ENCODE measurements at regions not wholly inside any gene's neighbourhood (a gene's known extent, or its start where the extent isn't known, plus 50 kb on each side); places are given as distances from the start of the nearest gene placed in this dataset.

GRCh38 chr11:26048271-26048670, 283.7 kb upstream of the ANO3 start:
- TF ChIP-seq CTCF (IDR thresholded peaks at IDR 0.05) = no peak

- no peak for TF ChIP-seq CTCF (IDR thresholded peaks at IDR 0.05)
Measured at GRCh38 chr11:26053966-26054365, 278.0 kb upstream of the ANO3 start.

- TF ChIP-seq CTCF (IDR thresholded peaks at IDR 0.05) = no peak
Measured at GRCh38 chr11:26062660-26063059, 269.3 kb upstream of the ANO3 start.

- no peak for TF ChIP-seq CTCF (IDR thresholded peaks at IDR 0.05)
Measured at GRCh38 chr11:26063915-26064314, 268.0 kb upstream of the ANO3 start.

- TF ChIP-seq CTCF (IDR thresholded peaks at IDR 0.05) = no peak
Measured at GRCh38 chr11:26065944-26066343, 266.0 kb upstream of the ANO3 start.

- TF ChIP-seq CTCF (IDR thresholded peaks at IDR 0.05) = no peak
Measured at GRCh38 chr11:26070714-26071380, 261.1 kb upstream of the ANO3 start.

- no peak for TF ChIP-seq CTCF (IDR thresholded peaks at IDR 0.05)
Measured at GRCh38 chr11:26072614-26073153, 259.2 kb upstream of the ANO3 start.

GRCh38 chr11:26073646-26074045, 258.3 kb upstream of the ANO3 start:
- no peak for TF ChIP-seq CTCF (IDR thresholded peaks at IDR 0.05)
